Esophagus muscularis mucosa (tissue), 4 donors: ENCODE measurements at regions not wholly inside any gene's neighbourhood (a gene's known extent, or its start where the extent isn't known, plus 50 kb on each side); places are given as distances from the start of the nearest gene placed in this dataset.

ENCODE experiments used
- EP300 ChIP-seq: sonication (generic); formaldehyde crosslinking; IDR thresholded peaks from one replicate; pipeline ENCODE4 v1.6.1; 2017; ENCODE audit warnings: antibody characterized with exemption
- POLR2A ChIP-seq: fragments of 450-650 bp; IDR thresholded peaks from one replicate; pipeline ENCODE4 v1.6.1; 2017; ENCODE audit warnings: antibody characterized with exemption, moderate library complexity, mild to moderate bottlenecking, low read depth
- POLR2AphosphoS5 ChIP-seq, 2 donors: sonication (generic); formaldehyde crosslinking; IDR thresholded peaks; one replicate each; pipeline ENCODE4 v1.6.1; 2017; ENCODE audit warnings: antibody characterized with exemption in 2 of 2
- TF ChIP-seq, protein P1 (sequence below), 3 experiments: fragments of 200-600 bp in 2 of 3; fragments of 450-650 bp in 1 of 3; sonication (generic) in 2 of 3; IDR thresholded peaks; one replicate each; pipeline ENCODE4 v1.5.1; 2017 to 2019; ENCODE audit warnings: antibody characterized with exemption in 3 of 3, mild to moderate bottlenecking in 2 of 3, moderate library complexity in 1 of 3

DNA sequence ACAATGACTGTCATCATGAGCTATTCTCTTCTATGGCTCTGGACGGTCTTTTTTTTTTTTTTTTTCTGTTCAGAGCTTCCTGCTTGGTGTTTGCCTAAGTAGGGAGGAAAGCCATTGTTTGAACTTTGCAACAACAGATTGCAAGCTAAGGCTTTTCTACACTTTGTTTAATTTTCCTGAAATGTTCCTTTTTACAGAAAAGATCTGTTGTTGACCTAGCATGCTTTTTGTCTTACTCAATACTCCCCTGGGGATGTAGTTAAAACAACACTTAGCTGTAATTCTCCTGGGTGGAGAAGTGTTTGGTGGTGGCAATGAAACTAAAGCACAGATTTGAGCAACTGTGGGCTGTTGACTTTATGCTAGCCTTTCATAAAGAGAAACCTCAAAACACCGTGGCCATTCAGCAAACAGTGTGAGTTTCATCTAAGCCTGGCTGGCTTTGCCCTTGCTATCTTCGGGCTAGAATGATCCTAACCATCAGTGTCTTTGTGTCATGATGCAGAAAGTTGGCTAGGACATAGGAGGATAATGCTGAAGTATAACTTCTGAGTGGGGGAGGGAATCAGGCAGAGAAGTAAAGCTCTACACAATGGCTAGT is 110.5 kb downstream of the ANXA3 start:
- TF ChIP-seq, protein P1, sequence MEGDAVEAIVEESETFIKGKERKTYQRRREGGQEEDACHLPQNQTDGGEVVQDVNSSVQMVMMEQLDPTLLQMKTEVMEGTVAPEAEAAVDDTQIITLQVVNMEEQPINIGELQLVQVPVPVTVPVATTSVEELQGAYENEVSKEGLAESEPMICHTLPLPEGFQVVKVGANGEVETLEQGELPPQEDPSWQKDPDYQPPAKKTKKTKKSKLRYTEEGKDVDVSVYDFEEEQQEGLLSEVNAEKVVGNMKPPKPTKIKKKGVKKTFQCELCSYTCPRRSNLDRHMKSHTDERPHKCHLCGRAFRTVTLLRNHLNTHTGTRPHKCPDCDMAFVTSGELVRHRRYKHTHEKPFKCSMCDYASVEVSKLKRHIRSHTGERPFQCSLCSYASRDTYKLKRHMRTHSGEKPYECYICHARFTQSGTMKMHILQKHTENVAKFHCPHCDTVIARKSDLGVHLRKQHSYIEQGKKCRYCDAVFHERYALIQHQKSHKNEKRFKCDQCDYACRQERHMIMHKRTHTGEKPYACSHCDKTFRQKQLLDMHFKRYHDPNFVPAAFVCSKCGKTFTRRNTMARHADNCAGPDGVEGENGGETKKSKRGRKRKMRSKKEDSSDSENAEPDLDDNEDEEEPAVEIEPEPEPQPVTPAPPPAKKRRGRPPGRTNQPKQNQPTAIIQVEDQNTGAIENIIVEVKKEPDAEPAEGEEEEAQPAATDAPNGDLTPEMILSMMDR (IDR thresholded peaks at IDR 0.05): no peak
- TF ChIP-seq POLR2AphosphoS5 (IDR thresholded peaks at IDR 0.05) (no peak), POLR2A (no peak), EP300 (no peak)
